H1 (cell line): ENCODE measurements at regions not wholly inside any gene's neighbourhood (a gene's known extent, or its start where the extent isn't known, plus 50 kb on each side); places are given as distances from the start of the nearest gene placed in this dataset.

Source experiments
- CTCF ChIA-PET: fragments of 300-600 bp; sonication (Branson Sonifier 250); formaldehyde crosslinking; loops from one replicate; lab custom pipeline; 2021; ENCODE audit not compliant: partially characterized antibody; lab: Charles Lee
- POLR2A ChIA-PET: fragments of 300-600 bp; sonication (Branson Sonifier 250); formaldehyde crosslinking; loops from one replicate; lab custom pipeline; 2021; ENCODE audit warnings: inconsistent platforms; ENCODE audit not compliant: partially characterized antibody; lab: Charles Lee
- DNase-seq, 2 experiments: peaks; one replicate each; pipeline versions ENCODE4 v3.0.0 to v3.0.0-alpha.2; 2010 to 2022; ENCODE audit warnings: low spot score in 2 of 2, low read depth in 1 of 2, mixed read lengths in 1 of 2
- FAIRE-seq: peaks from 2 replicates; lab custom pipeline; 2011; peaks lifted over from hg19 to GRCh38; lab: Jason Lieb, UNC
- H2AFZ ChIP-seq: 2 replicates; pipeline ENCODE4 v1.8.1; 2012; ENCODE audit warnings: low read length, inconsistent platforms
- H2AK5ac ChIP-seq: 2 replicates; pipeline ENCODE4 v1.6.1; 2013; ENCODE audit warnings: low read depth, low read length
- H2BK120ac ChIP-seq: replicated peaks from 2 replicates; pipeline ENCODE3; 2013; ENCODE audit warnings: low read depth, low read length, inconsistent platforms
- H2BK12ac ChIP-seq: 2 replicates; pipeline ENCODE4 v1.6.1; 2013; ENCODE audit warnings: low read depth, low read length
- H2BK15ac ChIP-seq: 2 replicates; pipeline ENCODE4 v1.6.1; 2013; ENCODE audit warnings: low read length
- H2BK20ac ChIP-seq: 2 replicates; pipeline ENCODE4 v1.6.1; 2013; ENCODE audit warnings: low read length
- H2BK5ac ChIP-seq: 2 replicates; pipeline ENCODE4 v1.6.1; 2013; ENCODE audit warnings: low read depth, low read length
- H3K14ac ChIP-seq: 2 replicates; pipeline ENCODE4 v1.6.1; 2013; ENCODE audit warnings: inconsistent platforms; ENCODE audit not compliant: insufficient read length
- H3K18ac ChIP-seq: 2 replicates; pipeline ENCODE4 v1.6.1; 2013; ENCODE audit warnings: low read length; ENCODE audit errors: extremely low read depth
- H3K23ac ChIP-seq: 2 replicates; pipeline ENCODE4 v1.6.1; 2013; ENCODE audit warnings: inconsistent platforms; ENCODE audit not compliant: insufficient read length
- H3K23me2 ChIP-seq: 2 replicates; pipeline ENCODE4 v1.6.1; 2013; ENCODE audit warnings: low read depth, low read length
- H3K27ac ChIP-seq: 2 replicates; pipeline ENCODE4 v1.6.1; 2011; ENCODE audit warnings: low read depth, low read length, inconsistent platforms
- H3K27me3 ChIP-seq, 4 experiments: replicated peaks in 1 of 4; 1 replicate in 1 of 4; 2 replicates in 3 of 4; pipeline versions ENCODE4 v1.6.1 to v1.8.1; 2011 to 2013; ENCODE audit warnings: low read length in 3 of 4, mild to moderate bottlenecking in 3 of 4, inconsistent platforms in 2 of 4, mixed read lengths in 2 of 4, moderate library complexity in 1 of 4; ENCODE audit not compliant: control insufficient read depth in 3 of 4, insufficient read depth in 3 of 4; ENCODE audit errors: extremely low read depth in 1 of 4
- H3K36me3 ChIP-seq, 4 experiments: 2 replicates each; pipeline versions ENCODE4 v1.6.1 to v1.8.1; 2011 to 2013; ENCODE audit warnings: mild to moderate bottlenecking in 4 of 4, low read length in 3 of 4, moderate library complexity in 2 of 4, control low read depth in 1 of 4, inconsistent platforms in 1 of 4; ENCODE audit not compliant: insufficient read depth in 4 of 4, control insufficient read depth in 2 of 4
- H3K4ac ChIP-seq: replicated peaks from 2 replicates; pipeline ENCODE3; 2013; ENCODE audit warnings: low read length, low read depth, mixed read lengths, inconsistent platforms; ENCODE audit not compliant: insufficient read length
- H3K4me1 ChIP-seq, 4 experiments: replicated peaks in 1 of 4; 1 replicate in 1 of 4; 2 replicates in 3 of 4; pipeline versions ENCODE4 v1.6.1 to v1.8.1; 2011 to 2013; ENCODE audit warnings: low read length in 3 of 4, inconsistent platforms in 2 of 4, mixed read lengths in 1 of 4; ENCODE audit not compliant: insufficient read depth in 4 of 4, control insufficient read depth in 3 of 4
- H3K4me2 ChIP-seq, 2 experiments: 2 replicates each; pipeline versions ENCODE4 v1.6.1 to v1.8.1; 2011 to 2013; ENCODE audit warnings: low read depth in 2 of 2, low read length in 2 of 2, control low read depth in 1 of 2, inconsistent platforms in 1 of 2, mild to moderate bottlenecking in 1 of 2; ENCODE audit not compliant: insufficient read depth in 1 of 2
- H3K4me3 ChIP-seq, 4 experiments: fragments of 200-600, 300-600 bp in 1 of 4; sonication (generic), shearing (Covaris generic), sonication (Bioruptor Twin) in 1 of 4; 2 replicates each; pipeline versions ENCODE4 v1.5.1 to v1.8.1; 2011 to 2016; ENCODE audit warnings: low read length in 4 of 4, low read depth in 3 of 4, control low read depth in 2 of 4, inconsistent platforms in 2 of 4, mild to moderate bottlenecking in 2 of 4, mixed read lengths in 1 of 4, moderate library complexity in 1 of 4; ENCODE audit not compliant: insufficient read depth in 2 of 4; ENCODE audit errors: extremely low read depth in 1 of 4
- H3K56ac ChIP-seq: replicated peaks from 2 replicates; pipeline ENCODE3; 2013; ENCODE audit warnings: low read depth, mild to moderate bottlenecking, mixed read lengths, low read length, inconsistent platforms; ENCODE audit not compliant: insufficient read length
- H3K79me1 ChIP-seq: 2 replicates; pipeline ENCODE4 v1.6.1; 2013; ENCODE audit warnings: low read depth, low read length, control low read depth
- H3K79me2 ChIP-seq, 2 experiments: 2 replicates each; pipeline versions ENCODE4 v1.6.1 to v1.8.1; 2012 to 2013; ENCODE audit warnings: low read length in 2 of 2, mild to moderate bottlenecking in 2 of 2, inconsistent platforms in 1 of 2; ENCODE audit not compliant: insufficient read depth in 2 of 2, control insufficient read depth in 1 of 2
- H3K9ac ChIP-seq, 4 experiments: replicated peaks in 1 of 4; 1 replicate in 1 of 4; 2 replicates in 3 of 4; pipeline versions ENCODE4 v1.6.1 to v1.8.1; 2011 to 2013; ENCODE audit warnings: low read depth in 3 of 4, low read length in 3 of 4, control low read depth in 2 of 4, mild to moderate bottlenecking in 2 of 4, moderate library complexity in 2 of 4, inconsistent platforms in 1 of 4; ENCODE audit errors: extremely low read depth in 1 of 4
- H3K9me3 ChIP-seq, 2 experiments: 2 replicates each; pipeline versions ENCODE4 v1.6.1 to v1.8.1; 2012 to 2013; ENCODE audit warnings: mild to moderate bottlenecking in 2 of 2, moderate library complexity in 2 of 2, control low read depth in 1 of 2, inconsistent platforms in 1 of 2, low read depth in 1 of 2, low read length in 1 of 2, mixed read lengths in 1 of 2; ENCODE audit not compliant: insufficient read depth in 2 of 2
- H4K20me1 ChIP-seq, 2 experiments: replicated peaks in 1 of 2; 2 replicates each; pipeline versions ENCODE3 to v1.8.1; 2011 to 2013; ENCODE audit warnings: inconsistent platforms in 2 of 2, low read length in 2 of 2, mild to moderate bottlenecking in 1 of 2; ENCODE audit not compliant: insufficient read depth in 2 of 2, control insufficient read depth in 1 of 2
- H4K5ac ChIP-seq: 2 replicates; pipeline ENCODE4 v1.6.1; 2013; ENCODE audit warnings: low read length, low read depth, mixed read lengths, inconsistent platforms; ENCODE audit not compliant: insufficient read length
- H4K8ac ChIP-seq: 2 replicates; pipeline ENCODE4 v1.8.0; 2013; ENCODE audit warnings: mild to moderate bottlenecking, moderate library complexity, low read length, inconsistent platforms; ENCODE audit not compliant: insufficient read depth; ENCODE audit errors: extremely low read depth
- H4K91ac ChIP-seq: replicated peaks from 2 replicates; pipeline ENCODE3; 2013; ENCODE audit warnings: low read length, mixed read lengths, inconsistent platforms; ENCODE audit not compliant: insufficient read length
- CTCF ChIP-seq, 3 experiments: IDR thresholded peaks; 1 replicate in 2 of 3; 2 replicates in 1 of 3; pipeline versions ENCODE4 v1.5.1 to v1.6.1; 2011; ENCODE audit warnings: low read length in 3 of 3, mild to moderate bottlenecking in 3 of 3, inconsistent platforms in 2 of 3, low read depth in 1 of 3, moderate library complexity in 1 of 3; ENCODE audit not compliant: insufficient read depth in 1 of 3; ENCODE audit errors: control extremely low read depth in 1 of 3
- EGR1 ChIP-seq: IDR thresholded peaks from 2 replicates; pipeline ENCODE4 v1.6.1; 2011; ENCODE audit warnings: low read depth, low read length, borderline replicate concordance
- EZH2 ChIP-seq: fragments of 200-600 bp; sonication (generic); IDR thresholded peaks from 2 replicates; pipeline ENCODE4 v1.7.1; 2012; ENCODE audit warnings: low read depth, mild to moderate bottlenecking, moderate library complexity, low read length, inconsistent platforms; ENCODE audit not compliant: severe bottlenecking
- NANOG ChIP-seq: IDR thresholded peaks from 2 replicates; pipeline ENCODE4 v1.6.1; 2011; ENCODE audit warnings: low read length, low read depth, mild to moderate bottlenecking, inconsistent platforms; ENCODE audit not compliant: insufficient read depth, poor library complexity, severe bottlenecking
- NRF1 ChIP-seq: IDR thresholded peaks from 2 replicates; pipeline ENCODE4 v1.6.1; 2011; ENCODE audit warnings: mild to moderate bottlenecking, low read depth, low read length, improper control_type of control experiment
- SP1 ChIP-seq: IDR thresholded peaks from 2 replicates; pipeline ENCODE4 v1.6.1; 2011; ENCODE audit warnings: low read depth, low read length
- WGBS, 2 experiments: shearing (Covaris generic) in 1 of 2; methylation state at CpG; one replicate each; pipeline versions ENCODE4 v1.1.6 to v1.1.7; 2013 to 2015; ENCODE audit warnings: low lambda C conversion rate in 2 of 2, mixed read lengths in 2 of 2, inconsistent platforms in 1 of 2, low coverage in 1 of 2, missing lambda C conversion rate in 1 of 2; ENCODE audit not compliant: insufficient replicate concordance in 2 of 2, insufficient coverage in 1 of 2, insufficient read length in 1 of 2; ENCODE audit errors: extremely low coverage in 1 of 2, missing lambda C conversion rate in 1 of 2; 5-methylcytosine and 5-hydroxymethylcytosine counted together

- H3K23ac ChIP-seq: no peak overlapping the region
- H4K20me1 ChIP-seq: no peaks in the 10 kb centered on the region
- no peaks in the 10 kb centered on the region for H3K9me3 ChIP-seq
- no peak overlapping the region for H3K4ac ChIP-seq
- no peak overlapping the region; the same call in 1 of the 2 replicates for H2AK5ac ChIP-seq
- no peak overlapping the region for H3K18ac ChIP-seq
- DNase-seq (no peak), FAIRE-seq (no peak)
- no peak overlapping the region for H2BK5ac ChIP-seq
- 0 out of 2 replicates have a peak overlapping the region, but pooled peaks have one; percentile 13 for H2BK20ac ChIP-seq
- H3K36me3 ChIP-seq: no peaks in the 10 kb centered on the region
- H2AFZ ChIP-seq: no peak overlapping the region
- H3K9ac ChIP-seq: no peak overlapping the region
- no peak overlapping the region for H3K27ac ChIP-seq
- no peaks in the 10 kb centered on the region for H3K79me1 ChIP-seq
- H2BK120ac ChIP-seq: no peak overlapping the region
- no peak overlapping the region for H3K56ac ChIP-seq
- H3K23me2 ChIP-seq: no peaks in the 10 kb centered on the region
- 85% methylated on average over 12 of the region's 12 CpGs; no CpG with 5 or more reads in 1 of the 2 experiments for WGBS, 2 experiments
- H3K4me1 ChIP-seq: peaks cover 0 to 48% (median 38%) of the 10 kb centered on the region in 4 experiments; a peak in 6 of 7 replicates
- H3K4me3 ChIP-seq: no peak overlapping the region
- ChIA-PET CTCF (interaction anchor here (0.7 to 9.1 kb wide), 8 partner anchors 9 to 104 kb away, joined by 3 to 37 read pairs (median 3); no protein-coding TSS in a partner anchor), POLR2A (no interaction called here)
- H3K4me2 ChIP-seq: no peak overlapping the region
- H3K27me3 ChIP-seq: no peaks in the 10 kb centered on the region; a peak in 2 of 7 replicates
- TF ChIP-seq NRF1 (no peak), CTCF (IDR thresholded peaks at IDR 0.05; ENCODE audit: control extremely low read depth in 1 of 3, insufficient read depth in 1 of 3, low read depth in 1 of 3, low read length in 3 of 3) (no peak), NANOG (no peak), EGR1 (no peak), EZH2 (no peak), SP1 (no peak)
- peak overlapping the region; percentile 35 for H4K91ac ChIP-seq
- H3K14ac ChIP-seq: no peak overlapping the region
- H4K8ac ChIP-seq: no peak overlapping the region; the same call in 1 of the 2 replicates
- peak overlapping the region; percentile 82; the same call in 1 of the 2 replicates for H2BK12ac ChIP-seq
- peak overlapping the region; percentile 46; the same call in 1 of the 2 replicates for H2BK15ac ChIP-seq
- H3K79me2 ChIP-seq: no peaks in the 10 kb centered on the region
- no peak overlapping the region for H4K5ac ChIP-seq
These were observed 66.5 kb downstream of the ADRA2C start for GRCh38 chr4:3832536-3833220.
